ENCODE measurements at regions not wholly inside any gene's neighbourhood (a gene's known extent, or its start where the extent isn't known, plus 50 kb on each side); places are given as distances from the start of the nearest gene placed in this dataset.

GRCh38 chr2:217031445-217031844 is 171.6 kb upstream of the TNP1 start:
- TF ChIP-seq, protein P1, sequence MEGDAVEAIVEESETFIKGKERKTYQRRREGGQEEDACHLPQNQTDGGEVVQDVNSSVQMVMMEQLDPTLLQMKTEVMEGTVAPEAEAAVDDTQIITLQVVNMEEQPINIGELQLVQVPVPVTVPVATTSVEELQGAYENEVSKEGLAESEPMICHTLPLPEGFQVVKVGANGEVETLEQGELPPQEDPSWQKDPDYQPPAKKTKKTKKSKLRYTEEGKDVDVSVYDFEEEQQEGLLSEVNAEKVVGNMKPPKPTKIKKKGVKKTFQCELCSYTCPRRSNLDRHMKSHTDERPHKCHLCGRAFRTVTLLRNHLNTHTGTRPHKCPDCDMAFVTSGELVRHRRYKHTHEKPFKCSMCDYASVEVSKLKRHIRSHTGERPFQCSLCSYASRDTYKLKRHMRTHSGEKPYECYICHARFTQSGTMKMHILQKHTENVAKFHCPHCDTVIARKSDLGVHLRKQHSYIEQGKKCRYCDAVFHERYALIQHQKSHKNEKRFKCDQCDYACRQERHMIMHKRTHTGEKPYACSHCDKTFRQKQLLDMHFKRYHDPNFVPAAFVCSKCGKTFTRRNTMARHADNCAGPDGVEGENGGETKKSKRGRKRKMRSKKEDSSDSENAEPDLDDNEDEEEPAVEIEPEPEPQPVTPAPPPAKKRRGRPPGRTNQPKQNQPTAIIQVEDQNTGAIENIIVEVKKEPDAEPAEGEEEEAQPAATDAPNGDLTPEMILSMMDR (IDR thresholded peaks at IDR 0.05; ENCODE audit: insufficient read depth, low read length, poor library complexity, severe bottlenecking) = no peak
- TF ChIP-seq EZH2phosphoT487 (conservative IDR thresholded peaks at IDR 0.05; ENCODE audit: low read length) = no peak

Measured in SU-DHL-6 (cell line).